Limb (tissue), 2 donors: ENCODE measurements at regions not wholly inside any gene's neighbourhood (a gene's known extent, or its start where the extent isn't known, plus 50 kb on each side); places are given as distances from the start of the nearest gene placed in this dataset.
"Not testable (repeated sequence)": the region's sequence is repeated elsewhere in the genome, so short reads cannot be mapped to it uniquely, and the experiment has no call there.

Experiments used
- DNase-seq, 2 donors: peaks; one replicate each; pipeline ENCODE4 v3.0.0-alpha.2; 2016; ENCODE audit errors: extremely low spot score in 2 of 2

DNA sequence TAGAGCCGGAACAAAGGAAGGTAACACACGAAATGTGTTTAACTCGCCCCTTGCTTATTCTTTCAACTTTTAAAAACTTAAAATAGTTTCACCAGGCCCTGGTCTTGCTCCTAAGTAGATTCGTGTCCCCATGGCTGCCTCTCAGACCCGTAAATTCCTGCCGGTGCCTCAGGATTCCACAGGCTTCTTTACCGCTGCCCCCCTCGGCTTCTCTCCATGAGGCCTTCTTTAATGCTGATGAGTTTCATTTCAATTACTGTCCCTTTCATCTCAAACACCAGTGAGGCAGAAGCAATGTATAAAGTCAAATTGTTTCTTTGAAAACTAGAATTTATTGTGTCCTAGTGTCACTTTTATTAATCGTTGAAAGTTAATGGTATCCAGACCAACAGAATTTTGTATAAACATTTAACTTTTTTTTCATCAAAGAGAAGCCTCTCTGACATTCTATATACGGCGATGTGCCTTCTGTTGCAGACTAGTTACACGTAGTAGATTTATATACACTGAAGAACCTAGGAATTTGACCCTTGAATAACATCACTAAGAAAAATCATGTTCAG lies 225.2 kb downstream of the C7orf25 start:
- no peak for DNase-seq

- DNase-seq: no peak
These were observed 226.0 kb downstream of the C7orf25 start for GRCh38 chr7:42685911-42686310.

GRCh38 chr7:42677751-42678699 lies 233.8 kb downstream of the C7orf25 start:
- peak in 1 of 2 donors; percentile 68 for DNase-seq

- no peak for DNase-seq
These were observed 237.3 kb downstream of the C7orf25 start for GRCh38 chr7:42674541-42674940.

DNA sequence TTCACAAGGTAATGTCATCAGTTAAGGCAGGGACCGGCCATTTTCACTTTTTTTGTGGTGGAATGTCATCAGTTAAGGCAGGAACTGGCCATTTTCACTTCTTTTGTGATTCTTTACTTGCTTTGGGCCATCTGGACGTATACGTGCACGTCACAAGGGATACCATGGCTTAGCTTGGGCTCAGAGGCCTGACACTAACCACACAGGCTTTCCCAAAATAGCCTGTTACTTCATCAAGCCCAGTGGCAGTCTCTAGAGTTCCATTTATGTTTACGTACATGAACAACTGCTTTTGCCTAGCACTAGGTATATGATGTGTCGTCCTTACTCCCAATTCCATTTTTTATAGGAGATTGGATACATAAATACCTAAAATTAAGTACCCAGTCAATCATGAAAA lies 237.9 kb downstream of the C7orf25 start:
- DNase-seq: no peak

GRCh38 chr7:42672339-42672999 lies 239.4 kb downstream of the C7orf25 start:
- no peak for DNase-seq

DNA sequence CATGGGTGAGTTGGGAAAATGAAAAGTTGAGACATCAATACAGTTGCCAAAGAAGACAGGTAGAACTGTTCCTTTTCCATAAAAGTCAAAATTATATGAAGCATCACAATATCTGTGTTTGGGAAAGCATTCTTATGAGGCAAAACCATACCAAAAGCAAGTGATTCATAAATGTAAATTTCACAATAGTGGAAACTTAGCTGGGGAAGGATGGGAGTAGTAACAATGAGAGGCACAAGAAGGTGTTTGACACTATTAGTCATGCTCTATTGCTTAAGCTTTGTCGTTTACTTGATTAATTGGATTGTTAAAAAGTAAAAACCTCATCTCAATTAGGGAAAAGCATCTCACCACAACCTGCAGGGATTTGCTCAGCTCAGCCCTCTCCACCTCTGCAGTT lies 240.2 kb downstream of the C7orf25 start:
- no peak for DNase-seq

- no peak for DNase-seq
These were observed 244.9 kb downstream of the C7orf25 start for GRCh38 chr7:42666994-42667393.

- no peak for DNase-seq
These were observed 249.0 kb downstream of the C7orf25 start for GRCh38 chr7:42662862-42663261.

DNA sequence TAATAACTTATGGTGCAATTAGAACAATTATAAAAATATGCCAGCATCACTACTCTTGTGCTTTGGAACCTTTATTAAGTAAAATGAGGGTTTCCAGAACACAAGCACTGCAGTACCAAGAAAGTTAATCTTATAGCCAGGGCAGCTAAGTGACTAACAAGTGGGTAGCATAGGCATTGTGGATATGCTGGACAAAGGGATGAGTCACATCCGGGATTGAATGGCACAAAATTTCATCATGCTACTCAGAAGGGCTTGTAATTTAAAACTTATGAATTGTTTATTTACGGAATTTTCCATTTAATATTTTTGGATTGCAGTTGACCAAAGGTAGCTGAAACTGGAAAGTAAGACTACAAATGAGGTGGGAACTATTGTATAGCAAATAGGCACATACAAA lies 250.6 kb downstream of the C7orf25 start:
- no peak for DNase-seq

DNA sequence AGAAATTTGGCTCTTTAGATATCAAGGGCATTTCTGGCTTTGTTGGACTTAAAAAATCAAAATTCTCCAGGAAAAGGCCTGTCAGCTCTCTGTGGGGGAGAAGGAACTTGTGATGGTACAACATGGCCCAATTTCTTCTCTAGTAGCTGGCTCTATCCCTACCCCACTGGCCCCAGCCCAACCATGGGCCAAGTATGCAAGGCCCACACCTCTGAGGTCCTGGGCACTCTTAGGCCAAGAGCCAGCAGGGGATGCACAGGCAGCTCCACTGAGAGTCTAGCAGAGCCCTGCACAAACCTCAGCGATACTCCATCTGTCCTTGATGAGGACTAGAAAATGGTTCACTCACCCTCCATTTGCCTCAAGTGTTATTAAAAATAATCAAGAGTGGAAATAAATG lies 261.2 kb downstream of the C7orf25 start:
- no peak for DNase-seq

DNA sequence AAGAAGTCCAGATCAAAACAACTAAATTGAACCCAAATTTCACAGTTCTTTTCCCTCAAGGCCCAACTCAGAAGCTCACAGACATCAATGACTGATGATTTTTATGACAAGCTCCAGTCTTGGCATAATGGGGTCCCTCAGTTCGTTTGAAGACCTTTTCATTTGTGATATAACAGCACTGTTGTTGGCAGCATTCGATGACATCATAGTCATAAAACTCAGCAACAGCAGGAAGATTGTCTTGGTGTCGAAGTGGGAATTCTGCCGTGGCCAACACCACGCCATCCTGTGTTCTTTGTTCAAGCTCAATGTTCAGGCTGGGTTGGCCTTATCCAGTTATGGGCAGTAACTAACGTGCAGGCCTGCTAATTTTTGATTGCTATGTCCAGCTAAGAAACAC lies 261.7 kb downstream of the C7orf25 start:
- DNase-seq: no peak

DNA sequence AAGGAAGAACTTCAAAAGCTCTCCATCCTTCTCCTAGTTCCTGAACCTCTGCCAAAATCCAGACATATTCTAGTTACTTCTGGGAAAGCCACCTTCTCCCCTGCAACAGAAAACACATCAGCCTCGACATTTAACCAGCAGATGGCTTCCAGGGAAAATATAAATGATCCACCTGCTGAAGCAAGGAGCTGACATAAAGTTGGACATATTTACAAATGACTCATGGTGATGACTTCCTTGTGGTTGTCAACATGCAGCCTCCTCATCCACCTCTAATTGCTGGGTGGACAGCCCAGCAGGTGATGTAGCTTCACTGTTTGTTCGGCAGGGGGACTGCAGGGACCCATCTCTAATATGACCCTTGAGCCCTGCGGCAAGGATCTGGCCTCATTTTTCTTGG lies 266.0 kb downstream of the C7orf25 start:
- DNase-seq: no peak

- DNase-seq: no peak
These were observed 269.2 kb downstream of the C7orf25 start for GRCh38 chr7:42642699-42643098.

DNA sequence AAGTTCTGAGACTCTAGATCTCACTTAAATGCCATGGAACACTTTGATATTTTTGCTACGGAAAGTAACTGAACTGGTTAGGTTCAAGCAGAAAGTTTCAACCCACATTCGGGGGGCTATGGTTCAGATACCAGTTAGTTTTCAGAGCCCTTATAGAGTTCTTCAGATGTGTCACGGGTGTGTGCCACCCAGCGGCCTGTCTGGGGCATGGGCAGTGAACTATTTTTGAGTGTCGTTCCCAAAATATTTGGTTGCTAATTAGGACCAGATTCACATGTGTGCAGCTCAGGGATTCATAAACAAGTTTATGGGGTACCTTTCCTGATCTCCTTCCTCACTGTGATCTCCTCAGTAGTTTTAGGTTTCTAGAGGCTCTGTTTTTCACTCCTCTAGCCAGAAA lies 271.9 kb downstream of the C7orf25 start:
- DNase-seq: no peak

- DNase-seq: not testable (repeated sequence)
These were observed 275.5 kb downstream of the C7orf25 start for GRCh38 chr7:42636380-42636779.

DNA sequence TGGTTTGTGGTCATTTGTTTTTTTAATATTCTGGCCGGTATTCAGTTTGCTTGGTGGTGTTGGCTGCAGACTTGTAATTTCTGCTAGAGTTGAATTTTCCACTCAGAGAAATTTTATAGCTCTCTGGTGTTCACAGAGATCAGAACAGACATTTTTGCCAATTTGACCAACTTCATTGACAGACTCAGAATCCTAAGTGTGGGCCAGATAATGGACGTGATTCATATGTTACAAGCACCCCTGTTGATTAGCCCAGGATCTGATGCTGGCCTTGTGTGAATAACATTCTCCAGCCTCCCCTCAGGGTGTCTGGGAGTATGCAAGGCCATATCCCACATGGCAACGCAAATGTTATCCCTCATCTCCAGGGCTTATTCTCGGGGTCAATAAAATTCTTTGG lies 283.8 kb downstream of the C7orf25 start:
- DNase-seq: no peak

- no peak for DNase-seq
These were observed 284.2 kb downstream of the C7orf25 start for GRCh38 chr7:42627626-42628025.

GRCh38 chr7:42627101-42627500 lies 284.8 kb downstream of the C7orf25 start:
- DNase-seq: no peak

DNA sequence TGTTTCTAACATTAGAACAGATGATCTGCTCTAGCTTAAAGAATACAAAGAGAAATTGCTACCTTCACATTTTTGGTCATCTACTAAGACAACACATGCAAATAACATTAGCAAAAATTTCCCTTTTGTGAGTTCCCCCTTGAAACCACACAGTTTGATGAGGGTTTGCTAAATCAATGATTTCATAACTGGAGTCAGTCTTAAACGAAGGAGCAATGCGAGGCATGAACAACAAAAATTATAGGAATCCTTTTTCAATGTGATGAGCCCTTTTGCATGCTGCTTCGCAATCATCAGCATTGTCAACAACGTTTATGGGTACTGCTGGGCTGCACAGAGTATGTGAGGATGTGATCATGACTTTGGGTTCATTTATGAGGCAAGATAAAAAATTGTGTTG lies 286.4 kb downstream of the C7orf25 start:
- no peak for DNase-seq

DNA sequence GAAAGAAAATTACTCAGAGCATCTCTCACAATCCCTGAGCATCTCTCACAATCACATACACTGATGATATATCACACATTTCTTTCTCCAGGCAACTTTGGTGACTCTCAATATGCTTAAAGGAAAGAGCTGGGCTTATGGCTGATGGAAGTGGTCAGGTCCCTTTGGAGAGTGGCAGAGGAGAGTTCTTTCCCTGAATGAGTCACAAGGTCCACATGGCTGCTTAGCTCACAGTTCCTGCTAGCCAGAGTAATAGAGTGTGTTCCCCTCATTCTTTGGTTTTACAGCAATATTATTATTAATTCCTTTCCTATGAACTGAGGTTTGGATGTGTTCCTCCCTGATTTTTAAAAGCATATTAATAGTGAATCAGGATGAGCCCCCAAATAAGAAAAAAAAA lies 287.4 kb downstream of the C7orf25 start:
- no peak for DNase-seq

DNA sequence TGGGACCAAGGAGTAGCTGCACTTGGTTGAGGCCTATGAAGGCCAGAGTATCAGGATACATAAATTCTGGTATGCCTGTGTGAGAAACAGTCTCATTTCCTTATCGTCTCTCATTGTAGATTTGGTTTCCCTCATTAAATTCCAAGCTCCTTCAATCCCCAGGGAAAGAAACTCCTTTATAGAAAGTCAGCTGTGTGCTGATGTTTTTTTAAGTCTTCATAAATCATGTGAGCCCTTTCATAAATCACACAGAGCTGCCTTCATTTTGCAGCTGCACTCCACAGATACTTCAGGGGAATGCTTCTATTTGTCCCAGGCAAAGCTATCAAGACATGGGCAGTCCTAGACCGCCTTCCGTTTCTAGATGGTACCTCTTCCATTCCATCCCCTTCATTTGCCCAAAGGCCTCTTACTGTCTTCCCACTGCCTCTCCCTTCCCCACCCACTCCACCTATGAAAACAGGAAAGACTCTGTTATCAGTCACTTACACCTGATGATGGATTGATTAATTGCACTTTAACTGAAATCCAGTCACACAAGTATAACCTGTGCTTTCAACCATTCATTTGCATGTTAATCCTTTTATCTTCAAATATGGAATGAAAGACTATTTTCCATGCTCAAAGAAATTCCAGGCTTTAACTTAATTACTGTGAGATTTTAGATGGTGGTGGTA lies 290.2 kb downstream of the C7orf25 start:
- no peak for DNase-seq
